HepG2 (cell line): ENCODE measurements at regions not wholly inside any gene's neighbourhood (a gene's known extent, or its start where the extent isn't known, plus 50 kb on each side); places are given as distances from the start of the nearest gene placed in this dataset.

ENCODE experiments used
- ATAC-seq: fragments of 200-7000 bp; cut with Tn5 transposase; 3 replicates; pipeline ENCODE4 v1.9.1; 2020; ENCODE audit warnings: mild to moderate bottlenecking, moderate library complexity
- BruUV-seq: library from RNA; stranded (reverse); fragments of 400-500 nt; replicated peaks from 2 replicates; lab custom pipeline; 2021; lab: Mats Ljungman, UMichigan
- CTCF ChIA-PET: fragments of 300-600 bp; formaldehyde crosslinking; extraction: SDS; loops from one replicate; lab custom pipeline; 2021; ENCODE audit warnings: low total read pairs, inconsistent platforms, low intra/inter-chr PET ratio; lab: Yijun Ruan, JAX
- POLR2A ChIA-PET: fragments of 350-600 bp; sonication (Branson Sonifier 250); formaldehyde crosslinking; loops from one replicate; lab custom pipeline; 2020; ENCODE audit warnings: antibody characterized with exemption, inconsistent platforms; lab: Yijun Ruan, JAX
- DNase-seq: peaks from one replicate; pipeline ENCODE4 v3.0.0-alpha.2; 2015; ENCODE audit warnings: low spot score
- FAIRE-seq: peaks from 3 replicates; lab custom pipeline; 2011; peaks lifted over from hg19 to GRCh38; lab: Jason Lieb, UNC
- H2AFZ ChIP-seq: one replicate; pipeline ENCODE4 v1.6.1; 2011; ENCODE audit warnings: low read length, inconsistent platforms
- H3K27ac ChIP-seq: fragments of 300-600 bp; 3 replicates; pipeline ENCODE4 v1.8.0; 2011; ENCODE audit warnings: mixed run types, mild to moderate bottlenecking, mixed read lengths, low read length, inconsistent platforms; ENCODE audit not compliant: insufficient read depth; ENCODE audit errors: extremely low read length
- H3K27me3 ChIP-seq, 2 experiments: fragments of 200-600 bp in 1 of 2; 2 replicates in 1 of 2; 3 replicates in 1 of 2; pipeline versions ENCODE4 v1.6.0 to v1.8.0; 2011; ENCODE audit warnings: low read length in 2 of 2, mild to moderate bottlenecking in 2 of 2, moderate library complexity in 2 of 2, inconsistent platforms in 1 of 2; ENCODE audit not compliant: insufficient read depth in 2 of 2, control insufficient read depth in 1 of 2
- H3K36me3 ChIP-seq, 2 experiments: fragments of 200-600 bp in 1 of 2; replicated peaks in 1 of 2; 2 replicates in 1 of 2; 3 replicates in 1 of 2; pipeline versions ENCODE4 v1.5.1 to v1.8.0; 2011; ENCODE audit warnings: low read length in 2 of 2, inconsistent platforms in 1 of 2; ENCODE audit not compliant: insufficient read depth in 2 of 2, control insufficient read depth in 1 of 2
- H3K4me1 ChIP-seq: 2 replicates; pipeline ENCODE4 v1.5.1; 2012; ENCODE audit warnings: low read length, inconsistent platforms; ENCODE audit not compliant: insufficient read depth
- H3K4me2 ChIP-seq: 2 replicates; pipeline ENCODE4 v1.6.0; 2011; ENCODE audit warnings: low read depth, low read length, inconsistent platforms
- H3K4me3 ChIP-seq, 3 experiments: fragments of 200-600 bp in 1 of 3; sonication (generic), shearing (Covaris generic) in 1 of 3; replicated peaks in 1 of 3; 2 replicates each; pipeline ENCODE4 v1.5.1; 2011 to 2016; ENCODE audit warnings: low read length in 3 of 3, inconsistent platforms in 2 of 3, low read depth in 2 of 3, mild to moderate bottlenecking in 2 of 3, control low read depth in 1 of 3, mixed read lengths in 1 of 3; ENCODE audit not compliant: insufficient read depth in 1 of 3
- H3K79me2 ChIP-seq: one replicate; pipeline ENCODE4 v1.6.1; 2011; ENCODE audit warnings: low read length, inconsistent platforms; ENCODE audit not compliant: insufficient read depth
- H3K9ac ChIP-seq: 2 replicates; pipeline ENCODE4 v1.6.0; 2011; ENCODE audit warnings: mild to moderate bottlenecking, low read depth, low read length, inconsistent platforms; ENCODE audit not compliant: insufficient read depth
- H3K9me3 ChIP-seq: 2 replicates; pipeline ENCODE4 v1.5.1; 2012; ENCODE audit warnings: mild to moderate bottlenecking, low read length
- H4K20me1 ChIP-seq: 2 replicates; pipeline ENCODE4 v1.6.0; 2011; ENCODE audit warnings: inconsistent platforms, mild to moderate bottlenecking, low read length, moderate library complexity; ENCODE audit not compliant: insufficient read depth
- KLF6 ChIP-seq: IDR thresholded peaks from 2 replicates; pipeline ENCODE4 v1.8.0; 2016; ENCODE audit warnings: missing biosample characterization, missing genetic modification reagents
- RBM22 ChIP-seq: fragments of 200-400 bp; formaldehyde crosslinking; optimal IDR thresholded peaks from 2 replicates; pipeline ENCODE3; 2017; ENCODE audit warnings: mild to moderate bottlenecking, low read length, moderate library complexity
- SMARCC2 ChIP-seq: fragments of 450-650 bp; IDR thresholded peaks from 2 replicates; pipeline ENCODE4 v1.6.1; 2017; ENCODE audit warnings: antibody characterized with exemption, mild to moderate bottlenecking
- SOX13 ChIP-seq, 3 experiments: fragments of 450-650 bp in 1 of 3; sonication (generic) in 1 of 3; formaldehyde crosslinking in 1 of 3; IDR thresholded peaks in 2 of 3; conservative IDR thresholded peaks in 1 of 3; 2 replicates each; pipeline versions ENCODE4 v1.5.0 to v1.6.1; 2016 to 2020; ENCODE audit warnings: antibody characterized with exemption in 1 of 3, mild to moderate bottlenecking in 1 of 3, missing compliant biosample characterization in 1 of 3, missing genetic modification reagents in 1 of 3, moderate library complexity in 1 of 3
- SP5 ChIP-seq: IDR thresholded peaks from 2 replicates; pipeline ENCODE4 v1.6.1; 2016; ENCODE audit warnings: low read depth, borderline replicate concordance
- SSRP1 ChIP-seq: IDR thresholded peaks from 2 replicates; pipeline ENCODE4 v1.6.1; 2016; ENCODE audit warnings: control low read depth
- ZNF557 ChIP-seq: sonication (generic); formaldehyde crosslinking; IDR thresholded peaks from 2 replicates; pipeline ENCODE4 v1.4.0; 2020; ENCODE audit warnings: missing genetic modification reagents
- ZNF777 ChIP-seq: sonication (generic); formaldehyde crosslinking; IDR thresholded peaks from 2 replicates; pipeline ENCODE4 v1.4.0; 2020; ENCODE audit warnings: missing genetic modification reagents
- WGBS: methylation state at CpG from one replicate; pipeline ENCODE4 v1.1.6; 2017; ENCODE audit warnings: low lambda C conversion rate; 5-methylcytosine and 5-hydroxymethylcytosine counted together
- in situ Hi-C: cut with HindIII; loops from 2 replicates; pipeline ENCODE4 v1.10.0; 2017; ENCODE audit warnings: low pct_unique_long_range_greater_than_20kb; ENCODE audit not compliant: extremely low pct_ligation_motif_present
- intact Hi-C: fragments of 100-400 bp; cut with micrococcal nuclease; formaldehyde crosslinking; loops from one replicate; pipeline ENCODE4 v1.10.0; 2022; ENCODE audit not compliant: unreplicated experiment
- TF ChIP-seq, protein P1 (sequence below): sonication (generic); formaldehyde crosslinking; IDR thresholded peaks from 2 replicates; pipeline ENCODE4 v1.4.0; 2020; ENCODE audit warnings: missing genetic modification reagents, borderline replicate concordance
- TF ChIP-seq, protein P2 (sequence below): sonication (generic); formaldehyde crosslinking; IDR thresholded peaks from 2 replicates; pipeline ENCODE4 v1.4.0; 2020; ENCODE audit warnings: mild to moderate bottlenecking, missing genetic modification reagents, borderline replicate concordance

DNA sequence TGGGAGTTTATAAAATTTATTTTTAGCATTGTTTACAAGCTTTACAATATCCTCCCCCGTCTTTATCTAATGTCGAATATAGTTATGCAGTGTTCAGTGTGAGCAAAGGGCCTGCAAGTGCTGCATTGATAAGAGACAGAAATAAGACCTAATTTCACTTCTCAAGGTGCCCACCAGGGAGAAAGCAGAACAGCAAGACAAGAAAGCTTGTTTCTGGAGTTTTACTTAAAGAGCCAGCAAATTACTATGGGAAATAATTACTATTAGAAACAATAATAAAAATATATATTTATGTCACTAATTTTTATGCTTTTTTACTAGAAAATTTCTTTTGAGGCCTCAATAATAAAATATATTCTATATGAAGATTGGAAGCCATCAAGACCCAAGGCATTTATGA, 2677.7 kb downstream of the ARAP2 start:
- no peak overlapping the region for H3K27ac ChIP-seq
- intact Hi-C loops, result no loop called here
- no peak for FAIRE-seq
- H3K9ac ChIP-seq, result no peak overlapping the region
- H3K36me3 ChIP-seq, result no peaks in the 10 kb centered on the region
- no TSS peak for BruUV-seq
- TF ChIP-seq KLF6 (CRISPR knock-in tag) (no peak), ZNF777 (no peak), SSRP1 (CRISPR knock-in tag) (no peak), SP5 (CRISPR knock-in tag) (no peak), RBM22 (no peak), SMARCC2 (no peak), SOX13 (IDR thresholded peaks at IDR 0.05) (no peak), SOX13 (CRISPR knock-in tag; conservative IDR thresholded peaks at IDR 0.05 in 1 of 2, IDR thresholded peaks at IDR 0.05 in 1 of 2) (no peak), ZNF557 (no peak)
- TF ChIP-seq, protein P1, sequence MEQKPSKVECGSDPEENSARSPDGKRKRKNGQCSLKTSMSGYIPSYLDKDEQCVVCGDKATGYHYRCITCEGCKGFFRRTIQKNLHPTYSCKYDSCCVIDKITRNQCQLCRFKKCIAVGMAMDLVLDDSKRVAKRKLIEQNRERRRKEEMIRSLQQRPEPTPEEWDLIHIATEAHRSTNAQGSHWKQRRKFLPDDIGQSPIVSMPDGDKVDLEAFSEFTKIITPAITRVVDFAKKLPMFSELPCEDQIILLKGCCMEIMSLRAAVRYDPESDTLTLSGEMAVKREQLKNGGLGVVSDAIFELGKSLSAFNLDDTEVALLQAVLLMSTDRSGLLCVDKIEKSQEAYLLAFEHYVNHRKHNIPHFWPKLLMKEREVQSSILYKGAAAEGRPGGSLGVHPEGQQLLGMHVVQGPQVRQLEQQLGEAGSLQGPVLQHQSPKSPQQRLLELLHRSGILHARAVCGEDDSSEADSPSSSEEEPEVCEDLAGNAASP, result no peak
- TF ChIP-seq, protein P2, sequence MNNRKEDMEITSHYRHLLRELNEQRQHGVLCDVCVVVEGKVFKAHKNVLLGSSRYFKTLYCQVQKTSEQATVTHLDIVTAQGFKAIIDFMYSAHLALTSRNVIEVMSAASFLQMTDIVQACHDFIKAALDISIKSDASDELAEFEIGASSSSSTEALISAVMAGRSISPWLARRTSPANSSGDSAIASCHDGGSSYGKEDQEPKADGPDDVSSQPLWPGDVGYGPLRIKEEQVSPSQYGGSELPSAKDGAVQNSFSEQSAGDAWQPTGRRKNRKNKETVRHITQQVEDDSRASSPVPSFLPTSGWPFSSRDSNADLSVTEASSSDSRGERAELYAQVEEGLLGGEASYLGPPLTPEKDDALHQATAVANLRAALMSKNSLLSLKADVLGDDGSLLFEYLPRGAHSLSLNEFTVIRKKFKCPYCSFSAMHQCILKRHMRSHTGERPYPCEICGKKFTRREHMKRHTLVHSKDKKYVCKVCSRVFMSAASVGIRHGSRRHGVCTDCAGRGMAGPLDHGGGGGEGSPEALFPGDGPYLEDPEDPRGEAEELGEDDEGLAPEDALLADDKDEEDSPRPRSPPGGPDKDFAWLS (CRISPR knock-in tag), result no peak
- TF ChIP-seq, all 625 proteins: peak for 0
- CTCF ChIA-PET, result no interaction called here
- in situ Hi-C loops, result no loop called here
- Histone ChIP-seq H3K79me2 (no peaks in the 10 kb centered on the region), H3K4me3 (no peak overlapping the region), H3K4me1 (no peaks in the 10 kb centered on the region), H3K27me3 (no peaks in the 10 kb centered on the region; a peak in 1 of 5 replicates), H3K4me2 (no peak overlapping the region), H4K20me1 (no peaks in the 10 kb centered on the region), H3K9me3 (peaks cover 26% of the 10 kb centered on the region; the same call in 1 of the 2 replicates), H2AFZ (no peak overlapping the region)
- ATAC-seq (no peak), DNase-seq (no peak)
- POLR2A ChIA-PET, result no interaction called here
- WGBS, result 3% methylated on average over 2 of the region's 2 CpGs
